WERI-Rb-1 (cell line): ENCODE measurements at regions not wholly inside any gene's neighbourhood (a gene's known extent, or its start where the extent isn't known, plus 50 kb on each side); places are given as distances from the start of the nearest gene placed in this dataset.

Experiments
- DNase-seq: peaks from one replicate; pipeline ENCODE4 v3.0.0-alpha.2; 2020
- H3K27ac ChIP-seq: fragments of 250-450 bp; sonication (Bioruptor Pico); 2 replicates; pipeline ENCODE4 v1.5.1; 2020; ENCODE audit warnings: mild to moderate bottlenecking, moderate library complexity
- H3K27me3 ChIP-seq: fragments of 250-450 bp; sonication (Bioruptor Pico); 2 replicates; pipeline ENCODE4 v1.5.1; 2021; ENCODE audit warnings: mild to moderate bottlenecking, low read depth, moderate library complexity; ENCODE audit not compliant: insufficient read depth, severe bottlenecking
- H3K36me3 ChIP-seq: fragments of 250-450 bp; sonication (Bioruptor Pico); 2 replicates; pipeline ENCODE4 v1.5.1; 2020; ENCODE audit warnings: mild to moderate bottlenecking, moderate library complexity
- H3K4me3 ChIP-seq: 2 replicates; pipeline ENCODE4 v1.5.1; 2011; ENCODE audit warnings: low read depth, mild to moderate bottlenecking, control low read depth, low read length
- H3K9me3 ChIP-seq: fragments of 250-450 bp; sonication (Bioruptor Pico); 2 replicates; pipeline ENCODE4 v1.5.1; 2021; ENCODE audit warnings: mild to moderate bottlenecking, moderate library complexity; ENCODE audit not compliant: severe bottlenecking
- CTCF ChIP-seq: IDR thresholded peaks from 2 replicates; pipeline ENCODE4 v1.5.1; 2011; ENCODE audit warnings: low read depth, mild to moderate bottlenecking, control low read depth, inconsistent platforms, low read length

GRCh38 chr9:89771205-89771604, 166.4 kb downstream of the GADD45G start:
- TF ChIP-seq CTCF = no peak
- Histone ChIP-seq H3K4me3 (no peak overlapping the region), H3K27me3 (no peaks in the 10 kb centered on the region), H3K27ac (no peak overlapping the region), H3K36me3 (no peaks in the 10 kb centered on the region), H3K9me3 (no peaks in the 10 kb centered on the region)
- DNase-seq = no peak

- Histone ChIP-seq H3K27me3 (no peaks in the 10 kb centered on the region), H3K36me3 (no peaks in the 10 kb centered on the region), H3K27ac (no peak overlapping the region), H3K9me3 (no peaks in the 10 kb centered on the region), H3K4me3 (no peak overlapping the region)
- no peak for DNase-seq
- no peak for TF ChIP-seq CTCF
These were observed 168.4 kb downstream of the GADD45G start for GRCh38 chr9:89773170-89773569.

DNA sequence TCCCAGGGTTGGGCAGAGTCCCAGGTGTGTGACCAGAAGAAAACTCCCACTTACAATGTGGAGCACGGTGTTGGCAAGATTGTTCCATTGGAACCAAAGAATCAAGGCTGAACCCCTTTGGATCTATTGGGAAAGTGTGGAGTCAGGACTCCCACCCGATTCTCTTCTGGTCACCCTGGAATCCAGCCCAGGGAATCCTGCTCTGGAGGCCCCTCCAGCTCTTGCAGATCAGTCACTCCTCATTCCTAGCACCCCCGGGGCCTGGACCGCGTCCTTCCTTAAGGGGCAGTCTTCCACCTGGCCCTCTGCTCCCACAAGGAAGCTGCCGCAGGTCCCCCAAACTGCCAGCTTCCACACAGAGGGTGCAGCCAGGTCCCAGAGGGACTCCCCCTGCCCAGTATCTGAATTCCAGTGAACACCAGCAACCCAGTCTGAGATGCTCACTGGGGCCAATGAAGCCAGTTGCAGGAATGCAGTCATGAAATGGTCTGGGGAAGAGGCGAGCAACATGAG, 170.1 kb downstream of the GADD45G start:
- no peak for DNase-seq
- H3K9me3 ChIP-seq = no peaks in the 10 kb centered on the region
- H3K27me3 ChIP-seq = no peaks in the 10 kb centered on the region
- no peak overlapping the region for H3K4me3 ChIP-seq
- no peak for TF ChIP-seq CTCF
- H3K36me3 ChIP-seq = no peaks in the 10 kb centered on the region
- H3K27ac ChIP-seq = no peak overlapping the region

DNA sequence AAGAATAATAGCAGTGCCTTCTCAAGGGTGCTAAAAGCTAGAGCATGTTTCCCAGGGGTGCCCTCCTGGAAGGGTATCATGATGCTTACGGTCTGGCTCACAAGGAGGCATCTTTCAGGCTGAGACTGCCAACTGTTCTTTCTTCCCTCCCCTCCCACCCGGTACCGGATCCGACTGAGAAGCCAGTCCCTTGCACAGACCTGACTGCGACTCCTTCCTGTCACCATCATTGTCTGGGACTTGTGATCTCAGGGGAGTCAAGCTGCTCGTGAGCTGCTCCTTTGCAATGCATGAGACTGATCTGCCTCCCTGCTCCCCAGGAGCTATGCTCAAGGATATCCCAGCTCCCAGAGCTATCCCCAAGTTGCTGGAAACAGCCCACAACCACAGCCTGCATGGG, 170.8 kb downstream of the GADD45G start:
- no peaks in the 10 kb centered on the region for H3K9me3 ChIP-seq
- H3K27me3 ChIP-seq = no peaks in the 10 kb centered on the region
- no peak overlapping the region for H3K4me3 ChIP-seq
- DNase-seq = no peak
- no peak for TF ChIP-seq CTCF
- H3K27ac ChIP-seq = no peak overlapping the region
- H3K36me3 ChIP-seq = no peaks in the 10 kb centered on the region

DNA sequence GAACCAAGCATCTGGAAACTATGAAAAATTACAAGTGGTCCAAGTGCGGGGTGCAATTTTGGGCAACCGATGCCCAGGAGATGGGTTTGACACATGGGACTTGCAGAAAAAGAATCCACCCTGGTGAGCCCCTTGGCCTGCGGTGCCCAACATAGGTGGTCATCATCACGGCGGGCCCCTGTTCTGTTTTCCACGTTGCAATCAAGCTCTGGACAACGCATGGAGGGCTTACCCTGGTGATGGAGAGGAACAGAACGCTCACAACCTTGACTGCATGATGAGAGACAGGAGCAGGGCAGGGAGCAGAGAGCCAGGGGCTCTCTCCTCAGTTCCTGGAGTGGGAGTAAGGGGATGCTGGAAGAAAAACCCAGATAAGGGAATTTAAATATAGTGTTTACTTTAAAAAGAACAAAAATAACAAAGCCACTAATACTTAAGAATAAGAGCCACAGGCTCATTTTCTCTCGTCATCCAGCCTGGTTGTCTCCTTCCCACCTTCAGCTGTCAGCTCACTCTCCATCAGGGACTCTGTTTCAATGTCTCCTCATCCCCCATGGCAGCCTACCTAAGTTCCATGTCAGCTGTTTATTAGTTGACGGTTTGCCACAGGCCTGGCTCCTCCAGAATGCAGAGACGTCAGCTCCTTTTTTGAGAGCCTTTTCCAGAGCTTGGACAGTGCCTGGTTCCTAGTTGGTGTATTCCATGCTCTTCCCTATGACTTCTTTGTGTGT, 172.1 kb downstream of the GADD45G start:
- no peaks in the 10 kb centered on the region for H3K36me3 ChIP-seq
- H3K27me3 ChIP-seq = no peaks in the 10 kb centered on the region
- H3K27ac ChIP-seq = no peak overlapping the region
- no peak for DNase-seq
- no peaks in the 10 kb centered on the region for H3K9me3 ChIP-seq
- no peak for TF ChIP-seq CTCF
- H3K4me3 ChIP-seq = no peak overlapping the region

GRCh38 chr9:89777544-89777943, 172.7 kb downstream of the GADD45G start:
- no peak overlapping the region for H3K4me3 ChIP-seq
- no peak for TF ChIP-seq CTCF
- no peak overlapping the region for H3K27ac ChIP-seq
- no peaks in the 10 kb centered on the region for H3K36me3 ChIP-seq
- H3K9me3 ChIP-seq = no peaks in the 10 kb centered on the region
- DNase-seq = no peak
- H3K27me3 ChIP-seq = no peaks in the 10 kb centered on the region
